Kidney epithelial cell (primary cell): ENCODE measurements at regions not wholly inside any gene's neighbourhood (a gene's known extent, or its start where the extent isn't known, plus 50 kb on each side); places are given as distances from the start of the nearest gene placed in this dataset.

ENCODE experiments used
- DNase-seq: peaks from one replicate; pipeline ENCODE4 v3.0.0-alpha.2; 2010; ENCODE audit warnings: low read depth
- H3K27me3 ChIP-seq: 2 replicates; pipeline ENCODE4 v1.6.0; 2011; ENCODE audit warnings: low read length; ENCODE audit not compliant: control insufficient read depth, insufficient read depth
- H3K36me3 ChIP-seq: 2 replicates; pipeline ENCODE4 v1.5.1; 2011; ENCODE audit warnings: low read length; ENCODE audit not compliant: control insufficient read depth, insufficient read depth
- H3K4me3 ChIP-seq: 2 replicates; pipeline ENCODE4 v1.5.1; 2011; ENCODE audit warnings: low read depth, mild to moderate bottlenecking, control low read depth, low read length
- TF ChIP-seq, protein P1 (sequence below): IDR thresholded peaks from 2 replicates; pipeline ENCODE4 v1.5.1; 2011; ENCODE audit warnings: mild to moderate bottlenecking, moderate library complexity, low read length, control low read depth, inconsistent platforms; ENCODE audit not compliant: insufficient read depth, poor library complexity, severe bottlenecking

DNA sequence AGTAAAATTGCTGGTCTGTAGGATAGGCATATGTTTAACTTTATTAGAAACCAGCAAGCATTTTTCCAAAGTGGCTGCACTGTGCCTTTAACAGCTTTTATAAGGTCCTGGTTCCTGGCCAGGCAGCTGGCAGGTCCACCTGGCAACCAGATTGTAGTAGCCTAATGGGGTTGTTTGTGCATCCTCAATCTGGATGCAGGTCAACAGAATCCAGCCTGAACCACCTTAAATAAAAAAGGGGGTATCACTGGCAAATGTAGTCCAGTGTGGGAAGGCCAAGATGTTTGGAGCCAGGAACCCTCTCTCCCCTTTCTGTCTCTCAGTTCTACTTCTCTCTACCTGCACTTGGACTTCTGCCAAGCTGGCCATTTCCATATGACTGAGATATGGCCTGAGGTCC is 200.3 kb downstream of the ZNF621 start:
- TF ChIP-seq, protein P1, sequence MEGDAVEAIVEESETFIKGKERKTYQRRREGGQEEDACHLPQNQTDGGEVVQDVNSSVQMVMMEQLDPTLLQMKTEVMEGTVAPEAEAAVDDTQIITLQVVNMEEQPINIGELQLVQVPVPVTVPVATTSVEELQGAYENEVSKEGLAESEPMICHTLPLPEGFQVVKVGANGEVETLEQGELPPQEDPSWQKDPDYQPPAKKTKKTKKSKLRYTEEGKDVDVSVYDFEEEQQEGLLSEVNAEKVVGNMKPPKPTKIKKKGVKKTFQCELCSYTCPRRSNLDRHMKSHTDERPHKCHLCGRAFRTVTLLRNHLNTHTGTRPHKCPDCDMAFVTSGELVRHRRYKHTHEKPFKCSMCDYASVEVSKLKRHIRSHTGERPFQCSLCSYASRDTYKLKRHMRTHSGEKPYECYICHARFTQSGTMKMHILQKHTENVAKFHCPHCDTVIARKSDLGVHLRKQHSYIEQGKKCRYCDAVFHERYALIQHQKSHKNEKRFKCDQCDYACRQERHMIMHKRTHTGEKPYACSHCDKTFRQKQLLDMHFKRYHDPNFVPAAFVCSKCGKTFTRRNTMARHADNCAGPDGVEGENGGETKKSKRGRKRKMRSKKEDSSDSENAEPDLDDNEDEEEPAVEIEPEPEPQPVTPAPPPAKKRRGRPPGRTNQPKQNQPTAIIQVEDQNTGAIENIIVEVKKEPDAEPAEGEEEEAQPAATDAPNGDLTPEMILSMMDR: no peak
- Histone ChIP-seq H3K4me3 (no peak overlapping the region), H3K27me3 (no peaks in the 10 kb centered on the region), H3K36me3 (no peaks in the 10 kb centered on the region)
- no peak for DNase-seq

DNA sequence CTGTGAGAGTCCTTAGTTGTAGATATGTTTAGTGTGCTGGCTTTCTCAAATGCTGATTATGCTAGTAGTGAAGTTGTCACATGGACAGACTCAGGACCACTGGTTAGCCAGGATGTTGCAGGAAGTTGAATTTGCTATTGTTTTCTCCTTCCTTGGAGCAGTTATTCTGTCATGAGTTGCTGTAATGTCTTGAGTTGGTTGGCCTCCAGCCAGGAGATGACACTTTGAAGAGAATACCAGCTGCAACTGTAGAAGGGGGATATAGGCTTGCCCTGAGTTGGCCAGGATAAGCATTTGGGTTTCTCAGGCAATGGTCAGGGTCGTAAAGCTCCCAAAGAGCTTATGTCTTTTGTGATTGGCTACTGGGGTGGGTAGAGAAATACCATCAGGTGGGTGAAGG is 206.7 kb downstream of the ZNF621 start:
- no peak for DNase-seq
- Histone ChIP-seq H3K4me3 (no peak overlapping the region), H3K36me3 (no peaks in the 10 kb centered on the region), H3K27me3 (no peaks in the 10 kb centered on the region)
- TF ChIP-seq, protein P1: no peak

DNA sequence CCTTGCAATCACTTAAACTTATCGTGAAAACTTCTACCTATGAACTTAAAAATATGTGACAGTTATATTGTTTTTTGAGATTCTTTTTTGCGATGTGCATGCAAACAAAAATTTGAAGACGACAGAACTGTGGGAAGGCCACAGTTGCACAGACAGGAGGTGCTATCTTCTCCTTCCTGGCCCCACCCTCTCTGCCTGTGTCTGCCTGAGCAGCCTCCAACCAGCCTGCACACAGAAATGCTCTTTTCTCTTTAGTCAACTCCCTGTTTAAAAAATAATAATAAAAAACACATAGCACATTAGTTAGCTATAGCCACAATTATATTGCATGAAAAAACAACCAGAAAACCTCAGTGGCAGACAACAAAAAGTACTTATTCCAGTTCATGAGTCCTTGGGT is 212.2 kb downstream of the ZNF621 start:
- Histone ChIP-seq H3K36me3 (no peaks in the 10 kb centered on the region), H3K27me3 (no peaks in the 10 kb centered on the region), H3K4me3 (no peak overlapping the region)
- DNase-seq: no peak
- TF ChIP-seq, protein P1: no peak

DNA sequence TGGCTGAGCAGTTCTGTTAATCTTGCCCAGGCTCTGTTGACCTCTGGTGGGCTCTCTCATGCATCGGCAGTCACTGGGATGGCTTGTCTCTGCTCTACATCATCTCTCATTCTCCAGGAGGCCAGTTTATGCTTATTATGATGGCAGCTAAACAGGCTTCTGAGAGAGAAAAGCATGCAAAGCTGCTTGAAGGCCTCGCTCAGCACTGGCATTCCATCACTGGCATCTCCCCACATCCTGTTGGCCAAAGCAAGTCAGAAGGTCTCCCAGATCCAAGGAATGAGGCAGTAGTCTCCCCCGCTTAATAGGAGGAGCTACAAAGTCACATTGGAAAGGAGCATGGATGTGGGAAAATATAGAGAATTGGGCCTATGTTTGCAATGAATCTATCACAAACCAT is 212.6 kb downstream of the ZNF621 start:
- Histone ChIP-seq H3K27me3 (no peaks in the 10 kb centered on the region), H3K4me3 (no peak overlapping the region), H3K36me3 (no peaks in the 10 kb centered on the region)
- TF ChIP-seq, protein P1: no peak
- no peak for DNase-seq

DNA sequence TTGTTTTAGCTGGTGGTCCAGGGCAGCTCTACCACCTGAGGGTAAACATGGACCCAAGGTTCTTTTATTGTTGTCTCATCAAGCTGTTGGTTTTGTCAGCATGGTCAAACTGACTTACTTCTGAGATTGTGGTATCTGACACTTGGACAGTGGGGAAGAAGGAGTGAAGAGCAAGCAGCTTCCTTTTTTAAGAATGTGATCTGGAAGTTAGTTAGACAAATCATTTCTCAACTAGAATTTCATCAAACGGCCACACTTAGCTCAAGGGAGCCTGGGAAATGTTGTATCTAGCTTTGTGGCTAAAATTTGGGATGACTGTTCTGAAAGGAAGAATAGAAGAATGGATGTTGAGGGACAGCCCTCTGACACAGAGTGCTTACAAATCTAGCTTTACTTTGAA is 215.2 kb downstream of the ZNF621 start:
- no peak overlapping the region for H3K4me3 ChIP-seq
- TF ChIP-seq, protein P1: no peak
- no peak for DNase-seq
- no peaks in the 10 kb centered on the region for H3K27me3 ChIP-seq
- no peaks in the 10 kb centered on the region for H3K36me3 ChIP-seq

DNA sequence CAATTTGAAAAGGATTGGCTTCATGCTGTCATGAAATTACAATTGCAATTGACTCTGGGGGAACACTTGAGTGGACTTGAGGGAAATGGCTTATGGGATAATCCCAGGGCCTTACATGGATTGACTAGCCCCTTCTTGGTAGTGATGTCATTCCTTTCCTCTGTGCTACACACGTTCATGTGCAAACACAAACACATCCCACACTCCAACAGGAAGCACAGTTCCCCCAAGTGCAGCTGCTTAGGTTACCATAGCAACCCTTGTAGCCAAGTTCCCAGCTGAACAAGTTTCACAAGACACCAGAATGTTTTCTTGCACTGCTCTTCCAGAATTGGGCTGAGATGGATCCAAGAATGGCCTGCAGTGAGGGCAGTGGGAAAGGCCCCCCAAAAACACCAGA is 217.0 kb downstream of the ZNF621 start:
- Histone ChIP-seq H3K4me3 (no peak overlapping the region), H3K27me3 (no peaks in the 10 kb centered on the region)
- DNase-seq: peak; percentile 64

More for the DNA sequence above, 217.0 kb downstream of the ZNF621 start:
- TF ChIP-seq, protein P1: no peak
- H3K36me3 ChIP-seq: no peaks in the 10 kb centered on the region
